GM12892 (cell line): ENCODE measurements at regions not wholly inside any gene's neighbourhood (a gene's known extent, or its start where the extent isn't known, plus 50 kb on each side); places are given as distances from the start of the nearest gene placed in this dataset.

Experiments used
- POLR2A ChIP-seq: IDR thresholded peaks from 2 replicates; pipeline ENCODE4 v1.6.1; 2011; ENCODE audit warnings: low read depth, low read length, control low read depth
- POLR2AphosphoS5 ChIP-seq: IDR thresholded peaks from 2 replicates; pipeline ENCODE4 v1.6.1; 2011; ENCODE audit warnings: low read depth, low read length, control low read depth

GRCh38 chr5:120160124-120160895, 303.8 kb upstream of the PRR16 start:
- TF ChIP-seq POLR2A: no peak
- TF ChIP-seq POLR2AphosphoS5: no peak
